HG03439 (cell line): ENCODE measurements at regions not wholly inside any gene's neighbourhood (a gene's known extent, or its start where the extent isn't known, plus 50 kb on each side); places are given as distances from the start of the nearest gene placed in this dataset.

ENCODE experiments used
- ATAC-seq: cut with Tn5 transposase; IDR thresholded peaks from one replicate; pipeline ENCODE4 v1.9.1; 2021; ENCODE audit warnings: mild to moderate bottlenecking, moderate library complexity; ENCODE audit not compliant: unreplicated experiment

DNA sequence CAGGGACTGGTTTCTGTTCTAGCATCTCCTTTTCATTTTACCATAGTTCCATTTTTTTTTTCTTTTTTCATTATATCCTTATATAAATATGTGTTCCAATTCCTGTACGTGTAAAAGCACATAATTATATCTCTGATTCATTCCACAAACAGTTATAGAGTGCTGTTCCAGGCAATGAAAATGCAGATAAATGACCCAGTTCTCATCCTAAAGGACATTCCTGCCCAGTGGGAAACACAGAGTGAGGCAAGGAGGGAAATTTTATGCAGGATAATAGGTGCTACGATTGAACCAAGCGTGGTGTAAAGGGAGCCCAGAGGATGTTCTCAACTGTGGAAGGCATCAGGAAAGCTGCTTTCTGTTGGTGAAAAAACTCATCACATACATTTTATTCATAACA is 408.1 kb downstream of the GATA3 start:
- no peak for ATAC-seq

DNA sequence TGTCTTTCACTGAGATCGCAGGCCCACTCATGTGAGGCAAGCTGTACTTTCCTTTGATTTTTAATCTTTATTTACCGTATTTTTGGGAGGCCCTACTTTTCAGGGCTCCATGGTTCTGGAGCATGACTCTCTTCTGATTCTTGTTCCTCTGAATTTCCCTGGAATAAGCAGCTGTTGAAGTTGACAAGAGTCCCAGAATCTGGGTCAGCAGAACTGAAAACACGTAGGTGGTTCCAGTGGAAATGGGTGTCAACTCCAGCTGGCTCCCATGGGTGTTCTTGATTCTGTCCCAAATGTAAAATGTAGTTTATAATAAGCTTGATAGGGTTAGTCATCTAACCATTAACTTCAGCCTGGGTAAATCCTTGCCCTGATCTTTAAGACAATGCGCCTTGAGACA is 409.4 kb downstream of the GATA3 start:
- ATAC-seq: no peak

DNA sequence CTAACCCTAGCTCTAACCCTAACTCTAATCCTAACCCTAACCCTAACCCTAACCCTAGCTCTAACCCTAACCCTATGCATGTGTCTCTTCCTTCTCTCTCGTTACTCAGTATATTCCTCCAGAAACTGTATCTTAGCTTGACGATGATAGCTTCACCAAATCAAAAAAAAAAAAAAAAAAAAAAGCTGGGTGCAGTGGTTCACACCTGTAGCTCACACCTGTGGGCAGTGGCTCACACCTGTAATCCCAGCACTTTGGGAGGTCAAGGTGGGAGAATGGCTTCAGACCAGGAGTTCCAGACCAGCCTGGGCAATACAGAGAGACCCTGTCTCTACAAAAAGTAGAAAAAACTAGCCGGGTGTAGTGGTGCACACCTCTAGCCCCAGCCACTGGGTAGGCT is 414.0 kb downstream of the GATA3 start:
- ATAC-seq: no peak

- no peak for ATAC-seq
Observed at GRCh38 chr10:8473205-8473604, 418.7 kb downstream of the GATA3 start.

DNA sequence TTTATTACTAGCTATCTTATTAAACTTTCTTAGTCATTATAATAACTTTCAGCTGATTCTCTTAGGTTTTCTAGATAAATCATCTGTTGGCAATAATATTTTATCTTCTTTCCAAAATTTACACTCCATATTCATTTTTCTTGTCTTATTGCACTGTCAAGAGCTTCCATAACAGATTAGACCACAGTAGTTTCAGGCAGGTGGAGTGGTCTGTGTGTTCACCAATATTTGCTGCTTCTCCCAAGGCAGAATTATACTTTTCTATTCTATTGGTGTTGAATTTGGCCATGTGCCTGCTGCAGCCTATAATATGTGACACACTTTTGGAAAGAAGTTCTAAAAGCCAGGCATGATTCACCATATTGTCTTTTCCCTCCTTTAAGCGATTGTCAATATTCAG is 422.8 kb downstream of the GATA3 start:
- no peak for ATAC-seq

DNA sequence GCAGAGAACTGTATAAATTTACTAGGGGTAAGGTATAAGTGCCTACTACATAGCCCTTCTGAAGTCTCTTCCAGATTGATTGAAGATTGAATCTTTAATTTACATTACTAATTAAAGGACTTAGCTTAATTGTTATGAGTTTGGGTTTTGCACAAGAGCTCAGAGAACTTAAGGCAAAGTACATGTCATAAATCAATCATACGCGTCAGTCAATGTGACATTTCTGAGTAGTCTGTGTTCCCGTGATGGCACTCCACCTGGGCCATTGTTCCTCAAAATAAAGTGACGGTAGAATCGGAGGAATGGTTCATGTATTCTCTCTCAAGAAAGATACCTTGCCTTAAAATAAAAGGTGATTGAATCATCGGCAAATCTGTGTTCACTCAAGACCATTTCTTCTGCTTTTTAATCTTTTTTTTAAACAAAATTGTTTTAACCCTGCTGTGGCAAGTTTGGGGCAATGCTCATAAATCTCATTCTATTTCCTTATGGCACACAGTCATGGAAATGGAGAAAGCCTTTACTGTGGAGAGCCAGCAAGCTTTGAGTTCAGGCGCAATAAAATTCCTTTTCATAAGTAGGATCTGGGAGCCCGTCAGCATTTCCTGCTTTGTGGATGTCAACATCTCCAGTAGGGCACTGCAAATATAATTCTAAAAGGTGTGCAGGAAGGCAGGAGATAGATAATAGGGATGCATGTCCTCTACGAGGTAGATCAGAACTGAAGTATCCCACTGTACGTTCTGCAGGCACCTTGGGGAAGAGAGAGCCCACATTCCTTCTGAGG is 427.4 kb downstream of the GATA3 start:
- ATAC-seq: no peak

DNA sequence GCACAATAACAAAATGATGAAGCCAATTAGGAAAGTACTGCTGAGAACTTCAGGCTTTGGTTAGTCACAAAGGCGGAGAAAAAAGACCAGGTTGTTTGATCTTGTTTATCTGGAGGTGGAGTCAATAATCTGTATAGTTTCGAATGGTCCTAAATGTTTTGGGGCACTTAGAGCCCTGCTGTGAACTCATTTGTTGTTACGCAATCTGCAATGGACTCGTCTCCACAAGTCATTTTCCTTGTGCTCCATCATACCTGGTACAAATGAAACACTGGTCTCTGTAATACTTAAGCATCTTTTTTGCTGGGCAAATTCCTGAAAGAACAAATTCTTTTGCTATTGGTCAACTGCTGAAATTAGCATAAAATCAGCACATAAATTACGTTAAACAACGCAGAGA is 430.5 kb downstream of the GATA3 start:
- no peak for ATAC-seq

- ATAC-seq: no peak
Observed at GRCh38 chr10:8487346-8487745, 432.9 kb downstream of the GATA3 start.

GRCh38 chr10:8489232-8489631 is 434.7 kb downstream of the GATA3 start:
- no peak for ATAC-seq

DNA sequence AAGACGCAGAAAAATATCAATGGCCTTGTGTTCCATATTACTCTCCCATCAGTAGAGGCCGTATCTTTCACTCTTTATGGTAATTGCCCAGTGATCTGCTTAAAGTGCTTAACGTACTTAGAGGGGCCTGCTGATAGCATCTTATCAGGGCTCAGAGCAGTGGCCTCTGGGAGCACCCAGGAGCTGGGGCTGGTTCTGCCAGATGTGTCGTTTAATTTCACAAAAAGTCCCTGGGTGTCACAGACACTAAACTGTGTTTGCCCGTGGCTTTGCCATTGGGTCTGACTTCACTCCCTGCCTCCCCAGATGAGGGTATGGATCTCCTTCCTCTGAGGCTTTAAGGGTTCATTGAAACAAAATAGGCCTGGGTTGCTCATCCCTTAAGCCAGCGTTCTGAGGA is 435.3 kb downstream of the GATA3 start:
- no peak for ATAC-seq

DNA sequence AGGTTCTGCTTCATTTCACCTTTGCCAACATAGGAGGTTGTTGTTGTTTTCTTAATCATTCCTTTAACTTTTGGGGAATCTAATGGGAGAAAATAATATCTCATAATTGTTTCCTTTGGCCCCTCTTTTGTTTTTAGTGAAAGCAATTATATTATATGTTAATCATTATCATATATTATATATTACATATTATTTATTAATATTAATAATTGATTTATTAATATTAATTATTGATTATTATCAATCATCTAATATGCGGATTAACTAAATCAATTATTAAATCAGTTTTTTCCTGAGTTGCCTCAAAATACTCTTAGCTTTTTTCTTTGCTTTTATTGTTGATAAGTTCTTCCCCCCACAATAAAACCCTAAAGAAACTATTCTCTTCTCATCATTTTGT is 443.8 kb downstream of the GATA3 start:
- ATAC-seq: no peak

DNA sequence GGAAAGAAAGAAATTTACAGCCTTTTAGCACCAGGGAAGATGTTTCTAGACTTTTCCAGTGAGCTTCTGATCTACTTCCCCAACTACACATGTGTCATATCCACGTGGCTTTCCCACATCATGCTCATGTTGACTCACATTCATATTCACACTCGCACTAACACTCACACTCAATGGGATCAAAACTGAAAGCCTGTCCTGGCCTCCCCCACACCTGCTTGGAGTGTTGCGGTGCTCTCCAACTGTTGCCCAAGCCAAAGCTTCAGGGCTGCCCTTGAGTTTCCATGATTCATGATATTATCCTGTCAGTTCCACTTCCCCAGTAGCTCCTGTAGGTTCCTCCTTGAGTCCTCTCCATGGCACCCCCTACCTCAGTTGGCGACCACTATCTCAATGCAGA is 444.4 kb downstream of the GATA3 start:
- ATAC-seq: no peak

GRCh38 chr10:8499312-8499711 is 444.8 kb downstream of the GATA3 start:
- ATAC-seq: no peak

DNA sequence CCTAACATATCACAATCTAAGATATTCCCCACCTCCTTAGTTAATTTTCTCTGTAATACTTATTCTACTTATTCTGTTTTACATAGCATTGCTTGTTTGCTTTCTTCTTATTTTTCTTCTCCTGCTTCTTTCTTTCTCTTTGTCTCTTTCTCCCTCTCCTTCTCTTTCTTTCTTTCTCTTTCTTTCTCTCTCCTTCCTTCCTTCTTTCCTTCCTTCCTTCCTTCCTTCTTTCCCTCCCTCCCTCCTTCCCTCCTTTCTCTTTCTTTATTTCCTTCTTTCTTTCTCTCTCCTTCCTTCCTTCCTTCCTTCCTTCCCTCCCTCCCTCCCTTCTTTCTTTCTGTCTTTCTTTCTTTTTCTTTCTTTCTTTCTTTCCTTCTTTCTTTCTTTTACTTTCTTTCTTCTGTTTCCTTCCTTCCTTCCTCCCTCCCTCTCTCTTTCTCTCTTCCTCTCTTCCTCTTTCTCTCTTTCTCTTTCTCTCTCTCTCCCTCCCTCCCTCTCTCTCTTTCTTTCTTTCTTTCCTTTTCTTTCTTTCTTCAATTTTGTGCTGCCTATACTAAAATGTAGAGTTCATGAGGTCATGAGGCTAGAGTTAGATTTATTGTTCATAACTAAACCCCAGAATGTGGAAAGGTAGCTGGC is 445.4 kb downstream of the GATA3 start:
- ATAC-seq: no peak

GRCh38 chr10:8502573-8502972 is 448.1 kb downstream of the GATA3 start:
- ATAC-seq: no peak

GRCh38 chr10:8504499-8504898 is 450.0 kb downstream of the GATA3 start:
- ATAC-seq: no peak

GRCh38 chr10:8507156-8507555 is 452.7 kb downstream of the GATA3 start:
- ATAC-seq: no peak

- ATAC-seq: no peak
Observed at GRCh38 chr10:8508882-8509281, 454.4 kb downstream of the GATA3 start.

GRCh38 chr10:8510471-8510870 is 456.0 kb downstream of the GATA3 start:
- no peak for ATAC-seq

GRCh38 chr10:8511026-8511425 is 456.5 kb downstream of the GATA3 start:
- no peak for ATAC-seq

DNA sequence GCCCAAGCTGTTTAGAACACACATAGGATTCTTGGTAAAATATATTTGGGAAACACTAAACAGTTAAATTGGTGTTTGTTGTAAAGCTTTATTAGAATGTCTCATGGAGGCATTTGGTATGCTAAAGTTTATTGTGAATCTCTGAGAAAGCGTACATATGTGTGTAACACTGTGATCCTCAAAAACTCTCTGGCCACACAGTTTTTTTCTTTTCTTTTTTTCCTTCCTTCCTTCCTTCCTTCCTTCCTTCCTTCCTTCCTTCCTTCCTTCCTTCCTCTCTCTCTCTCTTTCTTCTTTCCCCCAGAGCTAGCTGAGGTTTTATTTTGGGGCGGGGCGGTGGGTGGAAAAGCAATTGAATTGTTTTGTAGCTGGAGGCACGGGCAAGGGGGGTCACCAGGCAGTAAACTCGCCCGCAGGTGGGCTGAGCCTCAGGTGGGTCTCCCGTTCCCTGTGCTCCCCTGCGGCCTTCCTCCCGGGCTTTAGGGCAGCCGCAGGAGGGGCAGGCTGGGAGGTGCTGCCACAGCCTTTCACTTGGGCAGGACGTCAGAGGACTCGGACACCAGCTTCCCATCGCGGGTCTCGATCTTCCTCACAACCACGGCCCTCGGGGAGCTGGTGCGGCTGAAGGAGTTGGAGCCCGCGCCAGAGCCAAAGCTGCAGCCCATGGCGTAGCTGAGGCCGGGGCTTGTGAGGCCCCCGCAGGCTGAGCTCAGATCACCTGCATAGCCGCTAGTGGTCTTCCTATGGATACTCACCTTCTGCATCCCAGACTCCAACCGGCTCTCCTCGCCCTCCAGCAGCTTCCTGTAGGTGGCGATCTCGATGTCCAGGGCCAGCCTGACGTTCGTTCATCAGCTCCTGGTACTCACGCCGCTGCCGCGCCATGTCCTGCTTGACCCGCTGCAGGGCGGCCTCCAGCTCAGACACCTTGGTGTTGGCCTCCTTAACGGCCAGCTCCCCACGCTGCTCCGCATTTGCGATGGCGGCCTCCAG is 459.0 kb downstream of the GATA3 start:
- ATAC-seq: no peak

GRCh38 chr10:8520382-8520781 is 465.9 kb downstream of the GATA3 start:
- ATAC-seq: no peak
